ENCODE measurements at regions not wholly inside any gene's neighbourhood (a gene's known extent, or its start where the extent isn't known, plus 50 kb on each side); places are given as distances from the start of the nearest gene placed in this dataset.

- Histone ChIP-seq H4K20me1 (ENCODE audit: insufficient read depth, low read length) (no peaks in the 10 kb centered on the region), H3K27ac (ENCODE audit: low read depth, low read length) (no peak overlapping the region), H3K4me1 (ENCODE audit: insufficient read depth, low read length) (no peaks in the 10 kb centered on the region), H3K79me2 (ENCODE audit: insufficient read depth, low read length) (no peaks in the 10 kb centered on the region), H3K27me3 (ENCODE audit: insufficient read depth, low read length) (no peaks in the 10 kb centered on the region), H2AFZ (ENCODE audit: low read depth, low read length) (no peak overlapping the region), H3K4me3 (ENCODE audit: insufficient read depth, low read depth, low read length) (no peak overlapping the region), H3K36me3 (ENCODE audit: insufficient read depth, low read length) (no peaks in the 10 kb centered on the region), H3K4me2 (ENCODE audit: low read length) (no peak overlapping the region), H3K9ac (ENCODE audit: low read length) (no peak overlapping the region), H3K9me3 (ENCODE audit: insufficient read depth, low read depth, low read length) (no peaks in the 10 kb centered on the region)
- peaks cover 19% of the 10 kb centered on the region for H3K4me1 Mint-ChIP-seq (ENCODE audit: low read depth, unreplicated experiment)
- peaks cover 4% of the 10 kb centered on the region for H3K9me3 Mint-ChIP-seq (ENCODE audit: unreplicated experiment)
- H3K27ac Mint-ChIP-seq (ENCODE audit: unreplicated experiment), result peak overlapping the region; percentile 90
- H3K27me3 Mint-ChIP-seq (ENCODE audit: low read depth, unreplicated experiment), result no peaks in the 10 kb centered on the region
- DNase-seq (ENCODE audit: low read depth), result no peak
- no peaks in the 10 kb centered on the region for H3K36me3 Mint-ChIP-seq (ENCODE audit: low read depth, unreplicated experiment)
- no peak for TF ChIP-seq EZH2 (IDR thresholded peaks at IDR 0.05; ENCODE audit: insufficient read depth, low read length)
- TF ChIP-seq, protein P1, sequence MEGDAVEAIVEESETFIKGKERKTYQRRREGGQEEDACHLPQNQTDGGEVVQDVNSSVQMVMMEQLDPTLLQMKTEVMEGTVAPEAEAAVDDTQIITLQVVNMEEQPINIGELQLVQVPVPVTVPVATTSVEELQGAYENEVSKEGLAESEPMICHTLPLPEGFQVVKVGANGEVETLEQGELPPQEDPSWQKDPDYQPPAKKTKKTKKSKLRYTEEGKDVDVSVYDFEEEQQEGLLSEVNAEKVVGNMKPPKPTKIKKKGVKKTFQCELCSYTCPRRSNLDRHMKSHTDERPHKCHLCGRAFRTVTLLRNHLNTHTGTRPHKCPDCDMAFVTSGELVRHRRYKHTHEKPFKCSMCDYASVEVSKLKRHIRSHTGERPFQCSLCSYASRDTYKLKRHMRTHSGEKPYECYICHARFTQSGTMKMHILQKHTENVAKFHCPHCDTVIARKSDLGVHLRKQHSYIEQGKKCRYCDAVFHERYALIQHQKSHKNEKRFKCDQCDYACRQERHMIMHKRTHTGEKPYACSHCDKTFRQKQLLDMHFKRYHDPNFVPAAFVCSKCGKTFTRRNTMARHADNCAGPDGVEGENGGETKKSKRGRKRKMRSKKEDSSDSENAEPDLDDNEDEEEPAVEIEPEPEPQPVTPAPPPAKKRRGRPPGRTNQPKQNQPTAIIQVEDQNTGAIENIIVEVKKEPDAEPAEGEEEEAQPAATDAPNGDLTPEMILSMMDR (IDR thresholded peaks at IDR 0.05; ENCODE audit: insufficient read depth, low read depth, low read length), result no peak
- no peak overlapping the region for H3K4me3 Mint-ChIP-seq (ENCODE audit: unreplicated experiment)
- no peak for FAIRE-seq
These were observed 84.2 kb downstream of the FOXF2 start for GRCh38 chr6:1473598-1473997.

DNA sequence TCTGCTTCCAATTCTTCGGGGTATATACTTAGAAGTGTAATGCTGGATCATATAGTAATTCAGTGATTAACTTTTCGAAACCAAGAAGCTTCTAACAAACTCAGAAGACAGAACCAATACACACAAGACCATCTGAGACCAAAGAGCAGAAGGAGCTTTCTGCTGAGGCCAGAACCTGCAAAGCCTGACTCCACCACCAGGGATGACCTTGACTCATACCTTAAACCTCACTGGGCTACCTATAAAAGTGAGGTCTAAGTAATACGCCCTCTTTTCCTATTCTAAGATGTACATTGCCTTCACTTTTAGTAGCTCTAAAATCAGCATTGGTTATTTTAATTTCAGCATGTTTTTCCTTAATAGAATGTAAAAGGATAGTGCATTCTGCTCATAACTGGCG lies 84.8 kb downstream of the FOXF2 start:
- H4K20me1 ChIP-seq (ENCODE audit: insufficient read depth, low read length), result no peaks in the 10 kb centered on the region
- no peaks in the 10 kb centered on the region for H3K36me3 Mint-ChIP-seq (ENCODE audit: low read depth, unreplicated experiment)
- no peak overlapping the region for H2AFZ ChIP-seq (ENCODE audit: low read depth, low read length)
- peaks cover 4% of the 10 kb centered on the region for H3K9me3 Mint-ChIP-seq (ENCODE audit: unreplicated experiment)
- no peak overlapping the region for H3K4me2 ChIP-seq (ENCODE audit: low read length)
- H3K36me3 ChIP-seq (ENCODE audit: insufficient read depth, low read length), result no peaks in the 10 kb centered on the region
- H3K27me3 Mint-ChIP-seq (ENCODE audit: low read depth, unreplicated experiment), result no peaks in the 10 kb centered on the region
- no peak overlapping the region for H3K27ac ChIP-seq (ENCODE audit: low read depth, low read length)
- TF ChIP-seq, protein P1 (IDR thresholded peaks at IDR 0.05; ENCODE audit: insufficient read depth, low read depth, low read length), result peak; percentile 7
- TF ChIP-seq EZH2 (IDR thresholded peaks at IDR 0.05; ENCODE audit: insufficient read depth, low read length), result no peak
- H3K27me3 ChIP-seq (ENCODE audit: insufficient read depth, low read length), result no peaks in the 10 kb centered on the region
- no peak overlapping the region for H3K27ac Mint-ChIP-seq (ENCODE audit: unreplicated experiment)
- no peaks in the 10 kb centered on the region for H3K79me2 ChIP-seq (ENCODE audit: insufficient read depth, low read length)
- no peaks in the 10 kb centered on the region for H3K4me1 ChIP-seq (ENCODE audit: insufficient read depth, low read length)
- DNase-seq (ENCODE audit: low read depth) (no peak), FAIRE-seq (no peak)
- H3K9ac ChIP-seq (ENCODE audit: low read length), result no peak overlapping the region
- H3K4me3 Mint-ChIP-seq (ENCODE audit: unreplicated experiment), result no peak overlapping the region
- no peaks in the 10 kb centered on the region for H3K9me3 ChIP-seq (ENCODE audit: insufficient read depth, low read depth, low read length)
- H3K4me1 Mint-ChIP-seq (ENCODE audit: low read depth, unreplicated experiment), result peaks cover 23% of the 10 kb centered on the region
- no peak overlapping the region for H3K4me3 ChIP-seq (ENCODE audit: insufficient read depth, low read depth, low read length)

DNA sequence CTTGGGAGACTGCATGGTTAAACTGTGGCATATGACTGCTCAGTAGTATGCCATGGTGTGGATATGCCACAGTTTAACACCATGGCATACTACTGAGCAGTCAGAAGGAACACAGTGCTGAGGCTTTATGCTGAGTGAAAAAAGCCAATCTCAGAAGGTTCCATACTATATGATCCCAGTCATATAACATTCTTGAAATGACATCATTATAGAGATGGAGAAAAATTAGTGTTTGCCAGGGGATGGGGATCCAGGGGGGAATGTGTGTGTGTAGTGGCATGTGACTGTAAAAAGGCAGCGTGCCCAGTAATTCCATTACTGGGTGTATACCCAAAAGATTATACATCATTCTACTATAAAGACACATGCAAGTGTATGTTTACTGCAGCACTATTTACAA lies 85.8 kb downstream of the FOXF2 start:
- FAIRE-seq (no peak), DNase-seq (ENCODE audit: low read depth) (no peak)
- TF ChIP-seq EZH2 (IDR thresholded peaks at IDR 0.05; ENCODE audit: insufficient read depth, low read length), result no peak
- TF ChIP-seq, protein P1 (IDR thresholded peaks at IDR 0.05; ENCODE audit: insufficient read depth, low read depth, low read length), result no peak
- Mint-ChIP-seq H3K9me3 (ENCODE audit: unreplicated experiment) (peaks cover 4% of the 10 kb centered on the region), H3K4me3 (ENCODE audit: unreplicated experiment) (no peak overlapping the region), H3K36me3 (ENCODE audit: low read depth, unreplicated experiment) (no peaks in the 10 kb centered on the region), H3K27me3 (ENCODE audit: low read depth, unreplicated experiment) (no peaks in the 10 kb centered on the region), H3K27ac (ENCODE audit: unreplicated experiment) (no peak overlapping the region), H3K4me1 (ENCODE audit: low read depth, unreplicated experiment) (peaks cover 23% of the 10 kb centered on the region)
- no peaks in the 10 kb centered on the region for H3K27me3 ChIP-seq (ENCODE audit: insufficient read depth, low read length)
- no peaks in the 10 kb centered on the region for H3K36me3 ChIP-seq (ENCODE audit: insufficient read depth, low read length)
- no peaks in the 10 kb centered on the region for H3K9me3 ChIP-seq (ENCODE audit: insufficient read depth, low read depth, low read length)
- H3K79me2 ChIP-seq (ENCODE audit: insufficient read depth, low read length), result no peaks in the 10 kb centered on the region
- H2AFZ ChIP-seq (ENCODE audit: low read depth, low read length), result no peak overlapping the region
- no peaks in the 10 kb centered on the region for H4K20me1 ChIP-seq (ENCODE audit: insufficient read depth, low read length)
- no peak overlapping the region for H3K4me2 ChIP-seq (ENCODE audit: low read length)
- H3K4me3 ChIP-seq (ENCODE audit: insufficient read depth, low read depth, low read length), result no peak overlapping the region
- H3K9ac ChIP-seq (ENCODE audit: low read length), result no peak overlapping the region
- H3K4me1 ChIP-seq (ENCODE audit: insufficient read depth, low read length), result no peaks in the 10 kb centered on the region
- H3K27ac ChIP-seq (ENCODE audit: low read depth, low read length), result no peak overlapping the region

Data from astrocyte (in vitro differentiated cells and primary cell).